Right ventricle myocardium superior (tissue), 1 donor: ENCODE measurements at regions not wholly inside any gene's neighbourhood (a gene's known extent, or its start where the extent isn't known, plus 50 kb on each side); places are given as distances from the start of the nearest gene placed in this dataset.
"Not testable (repeated sequence)": the region's sequence is repeated elsewhere in the genome, so short reads cannot be mapped to it uniquely, and the experiment has no call there.

Experiments used
- ATAC-seq: fragments of 200-7000 bp; cut with Tn5 transposase; one replicate; pipeline ENCODE4 v1.9.1; 2020; ENCODE audit warnings: mild to moderate bottlenecking; ENCODE audit not compliant: poor library complexity
- DNase-seq: peaks from one replicate; pipeline ENCODE4 v3.0.0-alpha.2; 2020
- intact Hi-C: fragments of 100-400 bp; cut with DNase I; formaldehyde crosslinking; loops from one replicate; pipeline ENCODE4 v1.11.2; 2022
- donor health status: DM: no; HTN: yes; CAD: no; lungs with severe emphysema.

GRCh38 chr10:80917636-80918035 is 379.9 kb downstream of the SH2D4B start:
- intact Hi-C loops, result no loop called here
- no peak for DNase-seq
- ATAC-seq, result no peak

- DNase-seq, result no peak
- ATAC-seq, result no peak
- intact Hi-C loops, result loop anchor here (10.0 kb wide), 3 partner anchors 226 to 476 kb away; no protein-coding TSS in a partner anchor
These were observed 383.3 kb downstream of the SH2D4B start for GRCh38 chr10:80921032-80921431.

- intact Hi-C loops, result loop anchor here (10.0 kb wide), 3 partner anchors 230 to 480 kb away; no protein-coding TSS in a partner anchor
- DNase-seq (no peak), ATAC-seq (peak; percentile 60)
These were observed 386.6 kb downstream of the SH2D4B start for GRCh38 chr10:80924063-80924952.

GRCh38 chr10:80927419-80928078 is 389.8 kb downstream of the SH2D4B start:
- intact Hi-C loops, result loop anchor here (10.0 kb wide), 3 partner anchors 233 to 483 kb away; no protein-coding TSS in a partner anchor
- ATAC-seq (no peak), DNase-seq (no peak)

GRCh38 chr10:80938903-80939302 is 401.2 kb downstream of the SH2D4B start:
- intact Hi-C loops, result no loop called here
- no peak for ATAC-seq
- no peak for DNase-seq

GRCh38 chr10:80945264-80945880 is 407.7 kb downstream of the SH2D4B start:
- ATAC-seq, result peak; percentile 71
- DNase-seq, result no peak
- intact Hi-C loops, result no loop called here

GRCh38 chr10:80946073-80946472 is 408.4 kb downstream of the SH2D4B start:
- intact Hi-C loops, result no loop called here
- DNase-seq (no peak), ATAC-seq (no peak)

GRCh38 chr10:80946957-80947726 is 409.4 kb downstream of the SH2D4B start:
- ATAC-seq (no peak), DNase-seq (no peak)
- intact Hi-C loops, result no loop called here

GRCh38 chr10:80949785-80950184 is 412.1 kb downstream of the SH2D4B start:
- ATAC-seq (no peak), DNase-seq (no peak)
- intact Hi-C loops, result no loop called here

- intact Hi-C loops, result no loop called here
- DNase-seq (no peak), ATAC-seq (no peak)
These were observed 414.7 kb downstream of the SH2D4B start for GRCh38 chr10:80952436-80952835.

GRCh38 chr10:80957161-80957560 is 419.5 kb downstream of the SH2D4B start:
- DNase-seq (no peak), ATAC-seq (no peak)
- intact Hi-C loops, result no loop called here

GRCh38 chr10:80964179-80964578 is 426.5 kb downstream of the SH2D4B start:
- no peak for DNase-seq
- ATAC-seq, result no peak
- intact Hi-C loops, result no loop called here

- intact Hi-C loops, result no loop called here
These were observed 427.4 kb downstream of the SH2D4B start for GRCh38 chr10:80964955-80965614.

GRCh38 chr10:80966326-80966986 is 428.8 kb downstream of the SH2D4B start:
- intact Hi-C loops, result no loop called here
- ATAC-seq (no peak), DNase-seq (no peak)

More at GRCh38 chr10:80964955-80965614, 427.4 kb downstream of the SH2D4B start:
- ATAC-seq, result no peak
- DNase-seq, result no peak

GRCh38 chr10:80967357-80967756 is 429.7 kb downstream of the SH2D4B start:
- DNase-seq, ATAC-seq, intact Hi-C loops: not testable (repeated sequence)

- intact Hi-C loops, result no loop called here
- ATAC-seq (no peak), DNase-seq (no peak)
These were observed 431.2 kb downstream of the SH2D4B start for GRCh38 chr10:80968903-80969302.

GRCh38 chr10:80971461-80971860 is 433.8 kb downstream of the SH2D4B start:
- ATAC-seq (no peak), DNase-seq (no peak)
- intact Hi-C loops, result no loop called here

- intact Hi-C loops, result no loop called here
- ATAC-seq, result no peak
- DNase-seq, result no peak
These were observed 439.0 kb downstream of the SH2D4B start for GRCh38 chr10:80976658-80977057.
